Breast epithelium (tissue), 4 donors: ENCODE measurements at regions not wholly inside any gene's neighbourhood (a gene's known extent, or its start where the extent isn't known, plus 50 kb on each side); places are given as distances from the start of the nearest gene placed in this dataset.

Experiments
- DNase-seq, 2 donors: peaks; one replicate each; pipeline ENCODE4 v3.0.0-alpha.2; 2019; ENCODE audit warnings: low spot score in 2 of 2
- H3K27ac ChIP-seq, 2 donors: fragments of 200-600 bp; sonication (generic) in 1 of 2; one replicate each; pipeline ENCODE4 v1.5.1; 2016 to 2019; ENCODE audit warnings: mild to moderate bottlenecking in 1 of 2
- H3K27me3 ChIP-seq, 2 donors: fragments of 200-600 bp; sonication (generic) in 1 of 2; one replicate each; pipeline versions ENCODE4 v1.5.1 to v1.6.0; 2017 to 2019; ENCODE audit warnings: control low read depth in 1 of 2, mild to moderate bottlenecking in 1 of 2
- H3K36me3 ChIP-seq: fragments of 200-600 bp; one replicate; pipeline ENCODE4 v1.5.1; 2019
- H3K4me1 ChIP-seq, 2 donors: fragments of 200-600 bp; sonication (generic); one replicate each; pipeline ENCODE4 v1.5.1; 2016 to 2019; ENCODE audit warnings: control low read depth in 1 of 2
- H3K4me3 ChIP-seq, 3 donors: fragments of 200-600 bp; sonication (generic); 1 replicate in 2 of 3; 2 replicates in 1 of 3; pipeline ENCODE4 v1.5.1; 2016 to 2019; ENCODE audit warnings: mild to moderate bottlenecking in 3 of 3, moderate library complexity in 2 of 3
- H3K9me3 ChIP-seq, 2 donors: fragments of 200-600 bp; sonication (generic) in 1 of 2; one replicate each; pipeline ENCODE4 v1.5.1; 2016 to 2019; ENCODE audit warnings: control low read depth in 1 of 2
- POLR2A ChIP-seq: fragments of 450-650 bp; IDR thresholded peaks from one replicate; pipeline ENCODE4 v1.6.1; 2016; ENCODE audit warnings: antibody characterized with exemption, mild to moderate bottlenecking, moderate library complexity
- POLR2AphosphoS5 ChIP-seq, 3 donors: sonication (generic); formaldehyde crosslinking; IDR thresholded peaks; one replicate each; pipeline ENCODE4 v1.6.1; 2017; ENCODE audit warnings: antibody characterized with exemption in 3 of 3
- intact Hi-C: fragments of 100-400 bp; cut with DNase I; formaldehyde crosslinking; loops from one replicate; pipeline ENCODE4 v1.15.1; 2023; ENCODE audit warnings: low total_unique reads
- TF ChIP-seq, protein P1 (sequence below), 3 donors: fragments of 450-650 bp; IDR thresholded peaks; one replicate each; pipeline ENCODE4 v1.5.1; 2016 to 2017; ENCODE audit warnings: antibody characterized with exemption in 3 of 3, mild to moderate bottlenecking in 3 of 3, moderate library complexity in 3 of 3

GRCh38 chr17:52294301-52294700, 135.8 kb upstream of the CA10 start:
- Histone ChIP-seq H3K9me3 (no peaks in the 10 kb centered on the region), H3K4me3 (no peak overlapping the region), H3K27ac (no peak overlapping the region), H3K36me3 (no peaks in the 10 kb centered on the region), H3K27me3 (peaks cover 0 to 9% of the 10 kb centered on the region in 2 donors), H3K4me1 (no peaks in the 10 kb centered on the region)
- intact Hi-C loops: no loop called here
- TF ChIP-seq, protein P1, sequence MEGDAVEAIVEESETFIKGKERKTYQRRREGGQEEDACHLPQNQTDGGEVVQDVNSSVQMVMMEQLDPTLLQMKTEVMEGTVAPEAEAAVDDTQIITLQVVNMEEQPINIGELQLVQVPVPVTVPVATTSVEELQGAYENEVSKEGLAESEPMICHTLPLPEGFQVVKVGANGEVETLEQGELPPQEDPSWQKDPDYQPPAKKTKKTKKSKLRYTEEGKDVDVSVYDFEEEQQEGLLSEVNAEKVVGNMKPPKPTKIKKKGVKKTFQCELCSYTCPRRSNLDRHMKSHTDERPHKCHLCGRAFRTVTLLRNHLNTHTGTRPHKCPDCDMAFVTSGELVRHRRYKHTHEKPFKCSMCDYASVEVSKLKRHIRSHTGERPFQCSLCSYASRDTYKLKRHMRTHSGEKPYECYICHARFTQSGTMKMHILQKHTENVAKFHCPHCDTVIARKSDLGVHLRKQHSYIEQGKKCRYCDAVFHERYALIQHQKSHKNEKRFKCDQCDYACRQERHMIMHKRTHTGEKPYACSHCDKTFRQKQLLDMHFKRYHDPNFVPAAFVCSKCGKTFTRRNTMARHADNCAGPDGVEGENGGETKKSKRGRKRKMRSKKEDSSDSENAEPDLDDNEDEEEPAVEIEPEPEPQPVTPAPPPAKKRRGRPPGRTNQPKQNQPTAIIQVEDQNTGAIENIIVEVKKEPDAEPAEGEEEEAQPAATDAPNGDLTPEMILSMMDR (IDR thresholded peaks at IDR 0.05): no peak
- TF ChIP-seq POLR2AphosphoS5 (IDR thresholded peaks at IDR 0.05) (no peak), POLR2A (no peak)
- DNase-seq: no peak

- H3K27me3 ChIP-seq: peaks cover 0 to 5% of the 10 kb centered on the region in 2 donors
- intact Hi-C loops: no loop called here
- no peak overlapping the region for H3K4me3 ChIP-seq
- no peaks in the 10 kb centered on the region for H3K9me3 ChIP-seq
- no peaks in the 10 kb centered on the region for H3K4me1 ChIP-seq
- H3K27ac ChIP-seq: no peak overlapping the region
- no peaks in the 10 kb centered on the region for H3K36me3 ChIP-seq
- no peak for TF ChIP-seq POLR2A
- TF ChIP-seq, protein P1 (IDR thresholded peaks at IDR 0.05): no peak
- no peak for TF ChIP-seq POLR2AphosphoS5 (IDR thresholded peaks at IDR 0.05)
- no peak for DNase-seq
Observed at GRCh38 chr17:52287611-52288010, 129.1 kb upstream of the CA10 start.

- H3K27me3 ChIP-seq: no peaks in the 10 kb centered on the region
- H3K27ac ChIP-seq: no peak overlapping the region
- H3K4me3 ChIP-seq: no peak overlapping the region
- no peaks in the 10 kb centered on the region for H3K9me3 ChIP-seq
- no peak for DNase-seq
- no peaks in the 10 kb centered on the region for H3K4me1 ChIP-seq
- H3K36me3 ChIP-seq: no peaks in the 10 kb centered on the region
- intact Hi-C loops: no loop called here
- TF ChIP-seq POLR2A: no peak
- TF ChIP-seq, protein P1 (IDR thresholded peaks at IDR 0.05): no peak
- TF ChIP-seq POLR2AphosphoS5 (IDR thresholded peaks at IDR 0.05): no peak
Observed at GRCh38 chr17:52283872-52284271, 125.4 kb upstream of the CA10 start.

GRCh38 chr17:52276381-52277008, 118.0 kb upstream of the CA10 start:
- Histone ChIP-seq H3K27me3 (no peaks in the 10 kb centered on the region), H3K36me3 (no peaks in the 10 kb centered on the region), H3K27ac (no peak overlapping the region), H3K4me1 (no peaks in the 10 kb centered on the region), H3K4me3 (no peak overlapping the region), H3K9me3 (no peaks in the 10 kb centered on the region)
- TF ChIP-seq, protein P1 (IDR thresholded peaks at IDR 0.05): no peak
- TF ChIP-seq POLR2AphosphoS5 (IDR thresholded peaks at IDR 0.05) (no peak), POLR2A (no peak)
- DNase-seq: no peak
- intact Hi-C loops: no loop called here

GRCh38 chr17:52271781-52272180, 113.3 kb upstream of the CA10 start:
- Histone ChIP-seq H3K27me3 (peaks cover 0 to 6% of the 10 kb centered on the region in 2 donors), H3K9me3 (no peaks in the 10 kb centered on the region), H3K4me3 (no peak overlapping the region), H3K4me1 (no peaks in the 10 kb centered on the region), H3K27ac (no peak overlapping the region), H3K36me3 (no peaks in the 10 kb centered on the region)
- intact Hi-C loops: no loop called here
- DNase-seq: no peak
- TF ChIP-seq, protein P1 (IDR thresholded peaks at IDR 0.05): no peak
- TF ChIP-seq POLR2AphosphoS5 (IDR thresholded peaks at IDR 0.05) (no peak), POLR2A (no peak)
